Lower leg skin (tissue), 3 donors: ENCODE measurements at regions not wholly inside any gene's neighbourhood (a gene's known extent, or its start where the extent isn't known, plus 50 kb on each side); places are given as distances from the start of the nearest gene placed in this dataset.

Source experiments
- POLR2A ChIP-seq, 2 donors: fragments of 450-650 bp; IDR thresholded peaks; one replicate each; pipeline ENCODE4 v1.6.1; 2016 to 2017; ENCODE audit warnings: antibody characterized with exemption in 2 of 2, mild to moderate bottlenecking in 1 of 2, moderate library complexity in 1 of 2
- TF ChIP-seq, protein P1 (sequence below), 3 donors: fragments of 450-650 bp; IDR thresholded peaks; one replicate each; pipeline ENCODE4 v1.5.1; 2016; ENCODE audit warnings: antibody characterized with exemption in 3 of 3, mild to moderate bottlenecking in 3 of 3, moderate library complexity in 2 of 3

DNA sequence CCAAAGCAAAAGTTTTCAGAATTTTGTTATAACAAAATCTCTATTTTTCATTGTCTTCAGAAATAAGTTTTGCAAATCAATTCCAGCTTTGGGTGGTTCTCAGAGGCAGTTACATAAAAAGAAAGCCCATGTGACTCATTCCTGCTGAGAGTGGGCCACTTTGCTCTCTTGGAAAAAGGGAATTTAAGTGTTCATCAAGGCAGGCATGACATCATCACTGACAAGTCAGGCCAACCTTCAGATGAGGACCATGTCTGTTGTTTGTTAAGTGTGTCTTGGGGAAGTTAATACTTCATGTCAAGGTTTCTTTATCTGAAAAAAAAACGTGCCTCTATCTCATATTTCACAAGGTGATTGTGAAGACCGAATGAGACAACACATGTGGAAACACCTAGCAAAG is 519.8 kb upstream of the TMPO start:
- TF ChIP-seq POLR2A (IDR thresholded peaks at IDR 0.05) = no peak
- TF ChIP-seq, protein P1, sequence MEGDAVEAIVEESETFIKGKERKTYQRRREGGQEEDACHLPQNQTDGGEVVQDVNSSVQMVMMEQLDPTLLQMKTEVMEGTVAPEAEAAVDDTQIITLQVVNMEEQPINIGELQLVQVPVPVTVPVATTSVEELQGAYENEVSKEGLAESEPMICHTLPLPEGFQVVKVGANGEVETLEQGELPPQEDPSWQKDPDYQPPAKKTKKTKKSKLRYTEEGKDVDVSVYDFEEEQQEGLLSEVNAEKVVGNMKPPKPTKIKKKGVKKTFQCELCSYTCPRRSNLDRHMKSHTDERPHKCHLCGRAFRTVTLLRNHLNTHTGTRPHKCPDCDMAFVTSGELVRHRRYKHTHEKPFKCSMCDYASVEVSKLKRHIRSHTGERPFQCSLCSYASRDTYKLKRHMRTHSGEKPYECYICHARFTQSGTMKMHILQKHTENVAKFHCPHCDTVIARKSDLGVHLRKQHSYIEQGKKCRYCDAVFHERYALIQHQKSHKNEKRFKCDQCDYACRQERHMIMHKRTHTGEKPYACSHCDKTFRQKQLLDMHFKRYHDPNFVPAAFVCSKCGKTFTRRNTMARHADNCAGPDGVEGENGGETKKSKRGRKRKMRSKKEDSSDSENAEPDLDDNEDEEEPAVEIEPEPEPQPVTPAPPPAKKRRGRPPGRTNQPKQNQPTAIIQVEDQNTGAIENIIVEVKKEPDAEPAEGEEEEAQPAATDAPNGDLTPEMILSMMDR (IDR thresholded peaks at IDR 0.05) = no peak
